NB4 (cell line): ENCODE measurements at regions not wholly inside any gene's neighbourhood (a gene's known extent, or its start where the extent isn't known, plus 50 kb on each side); places are given as distances from the start of the nearest gene placed in this dataset.

Source experiments
- POLR2A ChIP-seq: IDR thresholded peaks from 2 replicates; pipeline ENCODE4 v1.6.1; 2011; ENCODE audit warnings: mild to moderate bottlenecking; ENCODE audit not compliant: insufficient read length; ENCODE audit errors: extremely low read depth
- TF ChIP-seq, protein P1 (sequence below): IDR thresholded peaks from one replicate; pipeline ENCODE4 v1.5.1; 2012; ENCODE audit warnings: low read depth, low read length

DNA sequence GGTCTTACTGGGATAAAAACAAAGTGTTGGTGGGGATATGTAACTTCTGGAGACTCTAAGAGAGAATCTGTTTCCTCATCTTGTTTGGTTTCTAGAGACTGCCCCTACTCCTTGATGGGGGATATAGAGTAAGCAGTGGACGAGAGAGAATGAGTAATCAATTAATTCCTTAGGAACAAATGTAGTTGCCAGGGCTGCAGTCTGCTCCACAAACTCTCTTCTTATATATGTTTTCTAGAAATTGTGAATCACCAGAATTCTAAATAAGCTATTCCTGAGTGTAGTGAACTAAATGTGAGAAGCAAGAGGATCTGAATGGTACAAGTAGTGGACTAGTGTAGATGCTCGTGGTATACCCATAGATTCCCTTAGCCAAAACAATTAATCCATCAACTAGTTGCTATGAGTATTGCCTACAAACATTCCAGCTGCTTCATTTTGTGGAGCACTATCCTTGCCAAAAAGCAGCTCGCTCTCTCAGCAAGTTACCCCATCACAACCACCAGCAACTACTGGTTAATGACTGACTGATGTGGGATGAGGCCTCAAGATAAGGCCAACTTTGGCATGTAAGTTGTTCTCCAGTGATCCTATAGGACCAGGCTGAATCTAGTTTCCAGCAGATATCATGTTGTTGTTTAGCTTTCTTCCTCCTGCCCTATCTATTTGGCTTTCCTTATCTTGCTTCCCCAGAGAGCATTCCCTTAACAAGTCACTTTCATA is 273.0 kb downstream of the SLC7A11 start:
- no peak for TF ChIP-seq POLR2A
- TF ChIP-seq, protein P1, sequence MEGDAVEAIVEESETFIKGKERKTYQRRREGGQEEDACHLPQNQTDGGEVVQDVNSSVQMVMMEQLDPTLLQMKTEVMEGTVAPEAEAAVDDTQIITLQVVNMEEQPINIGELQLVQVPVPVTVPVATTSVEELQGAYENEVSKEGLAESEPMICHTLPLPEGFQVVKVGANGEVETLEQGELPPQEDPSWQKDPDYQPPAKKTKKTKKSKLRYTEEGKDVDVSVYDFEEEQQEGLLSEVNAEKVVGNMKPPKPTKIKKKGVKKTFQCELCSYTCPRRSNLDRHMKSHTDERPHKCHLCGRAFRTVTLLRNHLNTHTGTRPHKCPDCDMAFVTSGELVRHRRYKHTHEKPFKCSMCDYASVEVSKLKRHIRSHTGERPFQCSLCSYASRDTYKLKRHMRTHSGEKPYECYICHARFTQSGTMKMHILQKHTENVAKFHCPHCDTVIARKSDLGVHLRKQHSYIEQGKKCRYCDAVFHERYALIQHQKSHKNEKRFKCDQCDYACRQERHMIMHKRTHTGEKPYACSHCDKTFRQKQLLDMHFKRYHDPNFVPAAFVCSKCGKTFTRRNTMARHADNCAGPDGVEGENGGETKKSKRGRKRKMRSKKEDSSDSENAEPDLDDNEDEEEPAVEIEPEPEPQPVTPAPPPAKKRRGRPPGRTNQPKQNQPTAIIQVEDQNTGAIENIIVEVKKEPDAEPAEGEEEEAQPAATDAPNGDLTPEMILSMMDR = no peak
